SK-N-SH (cell line): ENCODE measurements at regions not wholly inside any gene's neighbourhood (a gene's known extent, or its start where the extent isn't known, plus 50 kb on each side); places are given as distances from the start of the nearest gene placed in this dataset.

Experiments used
- CTCF ChIA-PET: fragments of 300-600, 350-600 bp; formaldehyde crosslinking; extraction: SDS; loops from one replicate; lab custom pipeline; 2021; lab: Yijun Ruan, JAX
- POLR2A ChIA-PET: fragments of 350-600 bp; sonication (Branson Sonifier 250); formaldehyde crosslinking; extraction: SDS; loops from one replicate; lab custom pipeline; 2020; ENCODE audit warnings: antibody characterized with exemption, inconsistent platforms; lab: Yijun Ruan, JAX
- DNase-seq: peaks from one replicate; pipeline ENCODE4 v3.0.0; 2012
- H2AFZ ChIP-seq: fragments of 200-600 bp; sonication (generic); 2 replicates; pipeline ENCODE4 v1.8.1; 2016; ENCODE audit warnings: antibody characterized with exemption, mild to moderate bottlenecking, low read depth
- H3F3A ChIP-seq: fragments of 200-600 bp; sonication (generic); replicated peaks from 2 replicates; pipeline ENCODE3; 2016; ENCODE audit warnings: antibody characterized with exemption, mild to moderate bottlenecking; ENCODE audit not compliant: insufficient read depth
- H3K27ac ChIP-seq, 2 experiments: fragments of 200-500 bp in 1 of 2; fragments of 200-600 bp in 1 of 2; sonication (Bioruptor generic) in 1 of 2; sonication (generic), shearing (Covaris generic) in 1 of 2; 2 replicates each; pipeline versions ENCODE4 v1.5.1 to v1.6.1; 2014 to 2016; ENCODE audit warnings: low read depth in 2 of 2, inconsistent platforms in 1 of 2, low read length in 1 of 2, mild to moderate bottlenecking in 1 of 2, mixed read lengths in 1 of 2
- H3K27me3 ChIP-seq: fragments of 200-600 bp; sonication (generic), shearing (Covaris generic); 2 replicates; pipeline ENCODE4 v1.6.1; 2016; ENCODE audit warnings: mixed run types; ENCODE audit not compliant: insufficient read depth
- H3K36me3 ChIP-seq, 2 experiments: fragments of 200-500 bp in 1 of 2; fragments of 200-600 bp in 1 of 2; sonication (Bioruptor generic) in 1 of 2; sonication (generic) in 1 of 2; replicated peaks in 1 of 2; 2 replicates each; pipeline versions ENCODE3 to v1.5.1; 2014 to 2016; ENCODE audit warnings: low read length in 1 of 2, mild to moderate bottlenecking in 1 of 2; ENCODE audit not compliant: insufficient read depth in 2 of 2, control insufficient read depth in 1 of 2
- H3K4me1 ChIP-seq, 2 experiments: fragments of 200-500 bp in 1 of 2; fragments of 200-600 bp in 1 of 2; sonication (Bioruptor generic) in 1 of 2; sonication (generic), shearing (Covaris generic) in 1 of 2; 2 replicates each; pipeline versions ENCODE4 v1.5.1 to v1.6.1; 2014 to 2016; ENCODE audit warnings: low read depth in 1 of 2, low read length in 1 of 2, mixed run types in 1 of 2; ENCODE audit not compliant: insufficient read depth in 2 of 2, control insufficient read depth in 1 of 2
- H3K4me2 ChIP-seq: fragments of 200-600 bp; sonication (generic), shearing (Covaris generic); 2 replicates; pipeline ENCODE4 v1.6.1; 2017; ENCODE audit warnings: mixed run types
- H3K4me3 ChIP-seq, 2 experiments: fragments of 200-500 bp in 1 of 2; fragments of 200-600 bp in 1 of 2; sonication (Bioruptor generic) in 1 of 2; sonication (generic), shearing (Covaris generic) in 1 of 2; 2 replicates each; pipeline versions ENCODE4 v1.5.1 to v1.8.1; 2014 to 2016; ENCODE audit warnings: low read depth in 2 of 2, inconsistent platforms in 1 of 2, low read length in 1 of 2, mild to moderate bottlenecking in 1 of 2, mixed read lengths in 1 of 2, moderate library complexity in 1 of 2
- H3K79me2 ChIP-seq: fragments of 200-600 bp; sonication (generic); 2 replicates; pipeline ENCODE4 v1.8.1; 2017; ENCODE audit warnings: mild to moderate bottlenecking; ENCODE audit not compliant: insufficient read depth
- H3K9ac ChIP-seq: fragments of 200-600 bp; sonication (generic); 2 replicates; pipeline ENCODE4 v1.6.1; 2017; ENCODE audit warnings: mixed run types
- H3K9me2 ChIP-seq: fragments of 200-600 bp; sonication (generic); 2 replicates; pipeline ENCODE4 v1.6.1; 2017; ENCODE audit warnings: mixed run types
- H3K9me3 ChIP-seq: fragments of 200-600 bp; sonication (generic); 2 replicates; pipeline ENCODE4 v1.6.1; 2017; ENCODE audit warnings: mixed run types, mild to moderate bottlenecking, moderate library complexity
- H4K20me1 ChIP-seq: fragments of 200-600 bp; sonication (generic); 2 replicates; pipeline ENCODE4 v1.6.1; 2017; ENCODE audit warnings: mild to moderate bottlenecking, mixed run types; ENCODE audit not compliant: insufficient read depth
- CHD2 ChIP-seq: fragments of 150-350 bp; IDR thresholded peaks from 2 replicates; pipeline ENCODE4 v1.6.1; 2018; ENCODE audit warnings: low read length; ENCODE audit not compliant: partially characterized antibody
- CTCF ChIP-seq: fragments of 200-600 bp; sonication (generic); IDR thresholded peaks from 2 replicates; pipeline ENCODE4 v1.6.1; 2017; ENCODE audit warnings: antibody characterized with exemption, mild to moderate bottlenecking, moderate library complexity
- ELF1 ChIP-seq: IDR thresholded peaks from 2 replicates; pipeline ENCODE4 v1.4.0; 2012
- FOSL2 ChIP-seq: IDR thresholded peaks from 2 replicates; pipeline ENCODE4 v1.4.0; 2012; ENCODE audit warnings: low read depth, mild to moderate bottlenecking, moderate library complexity, borderline replicate concordance
- FOXJ3 ChIP-seq: sonication (generic); formaldehyde crosslinking; IDR thresholded peaks from 2 replicates; pipeline ENCODE4 v1.5.1; 2020; ENCODE audit warnings: mild to moderate bottlenecking, missing genetic modification reagents
- FOXM1 ChIP-seq: IDR thresholded peaks from 2 replicates; pipeline ENCODE4 v1.4.0; 2012; ENCODE audit warnings: low read depth, mild to moderate bottlenecking
- JUND ChIP-seq: IDR thresholded peaks from 2 replicates; pipeline ENCODE4 v1.4.0; 2012
- MXI1 ChIP-seq: IDR thresholded peaks from 2 replicates; pipeline ENCODE4 v1.6.1; 2012; ENCODE audit warnings: mild to moderate bottlenecking, low read depth, low read length, improper control_type of control experiment
- NRF1 ChIP-seq: IDR thresholded peaks from 2 replicates; pipeline ENCODE4 v1.6.1; 2012; ENCODE audit warnings: low read depth, mild to moderate bottlenecking, low read length
- PBX3 ChIP-seq: IDR thresholded peaks from 2 replicates; pipeline ENCODE4; 2012
- RCOR1 ChIP-seq: fragments of 150-350 bp; IDR thresholded peaks from 2 replicates; pipeline ENCODE4 v1.6.1; 2017; ENCODE audit warnings: antibody characterized with exemption, low read length
- REST ChIP-seq: IDR thresholded peaks from 2 replicates; pipeline ENCODE4 v1.6.1; 2012; ENCODE audit warnings: mild to moderate bottlenecking, low read depth, low read length, moderate library complexity
- RFX5 ChIP-seq: IDR thresholded peaks from 2 replicates; pipeline ENCODE4 v1.6.1; 2012; ENCODE audit warnings: mild to moderate bottlenecking, improper control_type of control experiment, low read length
- RXRA ChIP-seq: IDR thresholded peaks from 2 replicates; pipeline ENCODE4 v1.4.0; 2012; ENCODE audit warnings: low read depth, mild to moderate bottlenecking, borderline replicate concordance
- SIN3A ChIP-seq: IDR thresholded peaks from 2 replicates; pipeline ENCODE4 v1.6.1; 2012; ENCODE audit warnings: low read depth, mild to moderate bottlenecking, low read length, moderate library complexity, borderline replicate concordance
- SMC3 ChIP-seq: IDR thresholded peaks from 2 replicates; pipeline ENCODE4 v1.6.1; 2012; ENCODE audit warnings: low read depth, low read length, improper control_type of control experiment
- TAF1 ChIP-seq: IDR thresholded peaks from 2 replicates; pipeline ENCODE4 v1.6.1; 2012; ENCODE audit warnings: low read depth, mild to moderate bottlenecking, low read length, moderate library complexity, borderline replicate concordance
- TCF12 ChIP-seq: IDR thresholded peaks from 2 replicates; pipeline ENCODE4 v1.4.0; 2012
- TEAD4 ChIP-seq: IDR thresholded peaks from 2 replicates; pipeline ENCODE4 v1.4.0; 2012; ENCODE audit warnings: mild to moderate bottlenecking, borderline replicate concordance; ENCODE audit not compliant: insufficient read depth
- USF2 ChIP-seq: fragments of 150-350 bp; IDR thresholded peaks from 2 replicates; pipeline ENCODE4 v1.6.1; 2017; ENCODE audit warnings: antibody characterized with exemption, low read length, low read depth, borderline replicate concordance
- YY1 ChIP-seq: IDR thresholded peaks from 2 replicates; pipeline ENCODE4 v1.4.0; 2012; ENCODE audit warnings: low read depth, mild to moderate bottlenecking
- WGBS: methylation state at CpG from one replicate; pipeline ENCODE4 v1.1.6; 2017; ENCODE audit warnings: low lambda C conversion rate; 5-methylcytosine and 5-hydroxymethylcytosine counted together

GRCh38 chr1:187509091-187509490, 680.3 kb downstream of the PLA2G4A start:
- POLR2A ChIA-PET: no interaction called here
- no peaks in the 10 kb centered on the region for H3K79me2 ChIP-seq
- H3K27me3 ChIP-seq: no peaks in the 10 kb centered on the region
- no peak overlapping the region for H3K27ac ChIP-seq
- CTCF ChIA-PET: interaction anchor here (1.3 kb wide), 1 partner anchor 11 kb away, joined by 3 read pairs; no protein-coding TSS in a partner anchor
- no peaks in the 10 kb centered on the region for H3F3A ChIP-seq
- DNase-seq: no peak
- H3K4me2 ChIP-seq: no peak overlapping the region
- no peaks in the 10 kb centered on the region for H3K4me1 ChIP-seq
- no peaks in the 10 kb centered on the region for H3K36me3 ChIP-seq
- no peak overlapping the region for H2AFZ ChIP-seq
- H3K4me3 ChIP-seq: no peak overlapping the region
- no peaks in the 10 kb centered on the region for H4K20me1 ChIP-seq
- no peaks in the 10 kb centered on the region for H3K9me2 ChIP-seq
- H3K9me3 ChIP-seq: no peaks in the 10 kb centered on the region
- TF ChIP-seq MXI1 (no peak), USF2 (no peak), REST (no peak), RCOR1 (no peak), RXRA (no peak), PBX3 (no peak), NRF1 (no peak), SMC3 (no peak), TEAD4 (no peak), RFX5 (no peak)
- H3K9ac ChIP-seq: no peak overlapping the region

GRCh38 chr1:187513190-187513589, 684.4 kb downstream of the PLA2G4A start:
- Histone ChIP-seq H3K27me3 (no peaks in the 10 kb centered on the region), H3K36me3 (no peaks in the 10 kb centered on the region), H3K4me2 (no peak overlapping the region), H3K27ac (no peak overlapping the region), H3K4me1 (no peaks in the 10 kb centered on the region), H3K9me2 (no peaks in the 10 kb centered on the region), H3F3A (no peaks in the 10 kb centered on the region), H3K9me3 (no peaks in the 10 kb centered on the region), H3K79me2 (no peaks in the 10 kb centered on the region), H2AFZ (no peak overlapping the region), H4K20me1 (no peaks in the 10 kb centered on the region), H3K4me3 (no peak overlapping the region), H3K9ac (no peak overlapping the region)
- ChIA-PET CTCF (no interaction called here), POLR2A (no interaction called here)
- no peak for TF ChIP-seq RFX5
- TF ChIP-seq TAF1: no peak
- no peak for TF ChIP-seq FOXM1
- no peak for TF ChIP-seq FOXJ3
- TF ChIP-seq CTCF: no peak
- TF ChIP-seq JUND: no peak
- no peak for TF ChIP-seq FOSL2
- TF ChIP-seq USF2: no peak
- TF ChIP-seq YY1: no peak
- TF ChIP-seq RXRA: no peak
- no peak for TF ChIP-seq ELF1
- no peak for TF ChIP-seq CHD2
- TF ChIP-seq SIN3A: no peak
- no peak for TF ChIP-seq MXI1
- TF ChIP-seq TCF12: no peak
- DNase-seq: no peak
- 80% methylated on average over 5 of the region's 5 CpGs for WGBS
